IMR-90 (cell line): ENCODE measurements at regions not wholly inside any gene's neighbourhood (a gene's known extent, or its start where the extent isn't known, plus 50 kb on each side); places are given as distances from the start of the nearest gene placed in this dataset.

Experiments used
- ATAC-seq: fragments of 200-7000 bp; cut with Tn5 transposase; 2 replicates; pipeline ENCODE4 v1.9.1; 2020; ENCODE audit warnings: low read depth, mild to moderate bottlenecking, moderate library complexity
- BruUV-seq: library from RNA; stranded (reverse); fragments of 400-500 nt; replicated peaks from 2 replicates; lab custom pipeline; 2021; lab: Mats Ljungman, UMichigan
- CTCF ChIA-PET: fragments of 300-600 bp; formaldehyde crosslinking; extraction: SDS; loops from one replicate; lab custom pipeline; 2021; ENCODE audit warnings: antibody characterized with exemption; lab: Yijun Ruan, JAX
- POLR2A ChIA-PET: fragments of 300-600 bp; sonication (Branson Sonifier 250); formaldehyde crosslinking; loops from one replicate; lab custom pipeline; 2022; ENCODE audit warnings: antibody characterized with exemption; ENCODE audit not compliant: unreplicated experiment; lab: Charles Lee
- DNase-seq: peaks from one replicate; pipeline ENCODE4 v3.0.0; 2013
- H2AFZ ChIP-seq: replicated peaks from 2 replicates; pipeline ENCODE3; 2013; ENCODE audit warnings: low read length, mild to moderate bottlenecking; ENCODE audit not compliant: poor library complexity
- H2AK5ac ChIP-seq: 2 replicates; pipeline ENCODE4 v1.6.1; 2013; ENCODE audit warnings: low read depth, low read length, inconsistent platforms
- H2AK9ac ChIP-seq: replicated peaks from 2 replicates; pipeline ENCODE3; 2013; ENCODE audit warnings: mild to moderate bottlenecking, low read depth, low read length, moderate library complexity; ENCODE audit not compliant: poor library complexity
- H2BK120ac ChIP-seq: 2 replicates; pipeline ENCODE4 v1.6.1; 2013; ENCODE audit warnings: low read depth, low read length, inconsistent platforms
- H2BK15ac ChIP-seq: 3 replicates; pipeline ENCODE4 v1.6.1; 2013; ENCODE audit warnings: low read depth, low read length, inconsistent platforms
- H2BK20ac ChIP-seq: 2 replicates; pipeline ENCODE4 v1.6.1; 2013; ENCODE audit warnings: low read depth, mild to moderate bottlenecking, inconsistent platforms, low read length, moderate library complexity
- H2BK5ac ChIP-seq: 2 replicates; pipeline ENCODE4 v1.6.1; 2013; ENCODE audit warnings: mild to moderate bottlenecking, low read depth, low read length, inconsistent platforms; ENCODE audit not compliant: poor library complexity, severe bottlenecking
- H3K14ac ChIP-seq: replicated peaks from 2 replicates; pipeline ENCODE4 v1.6.1; 2013; ENCODE audit warnings: low read depth, low read length, inconsistent platforms
- H3K18ac ChIP-seq: 2 replicates; pipeline ENCODE4 v1.6.1; 2013; ENCODE audit warnings: low read depth, low read length, control low read depth
- H3K23ac ChIP-seq: 2 replicates; pipeline ENCODE4 v1.6.1; 2013; ENCODE audit warnings: low read depth, low read length, inconsistent platforms
- H3K27ac ChIP-seq: 2 replicates; pipeline ENCODE4 v1.5.1; 2013; ENCODE audit warnings: mild to moderate bottlenecking, control low read depth, low read length; ENCODE audit not compliant: insufficient read depth
- H3K27me3 ChIP-seq: 2 replicates; pipeline ENCODE4 v1.6.1; 2013; ENCODE audit warnings: low read length; ENCODE audit not compliant: control insufficient read depth, insufficient read depth
- H3K36me3 ChIP-seq: 2 replicates; pipeline ENCODE4 v1.6.1; 2013; ENCODE audit warnings: low read length, mixed read lengths; ENCODE audit not compliant: control insufficient read depth, insufficient read depth
- H3K4ac ChIP-seq: 2 replicates; pipeline ENCODE4 v1.6.1; 2013; ENCODE audit warnings: low read depth, low read length, inconsistent platforms
- H3K4me1 ChIP-seq: 2 replicates; pipeline ENCODE4 v1.6.1; 2013; ENCODE audit warnings: low read length, mixed read lengths; ENCODE audit not compliant: control insufficient read depth, insufficient read depth
- H3K4me2 ChIP-seq: 2 replicates; pipeline ENCODE4 v1.6.1; 2013; ENCODE audit warnings: low read depth, mild to moderate bottlenecking, control low read depth, low read length, moderate library complexity
- H3K4me3 ChIP-seq: 2 replicates; pipeline ENCODE4 v1.5.1; 2013; ENCODE audit warnings: low read depth, mild to moderate bottlenecking, control low read depth, low read length, moderate library complexity; ENCODE audit not compliant: insufficient read depth
- H3K56ac ChIP-seq: 2 replicates; pipeline ENCODE4 v1.6.1; 2013; ENCODE audit warnings: low read length, inconsistent platforms; ENCODE audit not compliant: insufficient read depth; ENCODE audit errors: extremely low read depth
- H3K79me1 ChIP-seq, 2 experiments: 2 replicates each; pipeline ENCODE4 v1.6.1; 2013; ENCODE audit warnings: low read length in 2 of 2, inconsistent platforms in 1 of 2, low read depth in 1 of 2
- H3K9ac ChIP-seq: 2 replicates; pipeline ENCODE4 v1.6.1; 2013; ENCODE audit warnings: low read depth, low read length, control low read depth
- H3K9me1 ChIP-seq: 2 replicates; pipeline ENCODE4 v1.6.1; 2013; ENCODE audit warnings: low read length, inconsistent platforms; ENCODE audit not compliant: insufficient read depth
- H3K9me3 ChIP-seq: 2 replicates; pipeline ENCODE4 v1.6.1; 2013; ENCODE audit warnings: low read length; ENCODE audit not compliant: control insufficient read depth, insufficient read depth
- H4K20me1 ChIP-seq: 2 replicates; pipeline ENCODE4 v1.6.1; 2013; ENCODE audit warnings: low read length, inconsistent platforms; ENCODE audit not compliant: insufficient read depth
- H4K5ac ChIP-seq: 2 replicates; pipeline ENCODE4 v1.6.1; 2013; ENCODE audit warnings: mild to moderate bottlenecking, low read depth, low read length, control low read depth
- H4K8ac ChIP-seq, 2 experiments: 2 replicates each; pipeline ENCODE4 v1.6.1; 2013; ENCODE audit warnings: low read depth in 2 of 2, low read length in 2 of 2, control low read depth in 1 of 2, inconsistent platforms in 1 of 2
- H4K91ac ChIP-seq: 2 replicates; pipeline ENCODE4 v1.6.1; 2013; ENCODE audit warnings: low read depth, low read length, inconsistent platforms; ENCODE audit not compliant: insufficient read depth
- CEBPB ChIP-seq: IDR thresholded peaks from 2 replicates; pipeline ENCODE4 v1.6.1; 2012; ENCODE audit warnings: low read depth, low read length, improper control_type of control experiment
- CHD1 ChIP-seq: IDR thresholded peaks from 2 replicates; pipeline ENCODE4 v1.6.1; 2012; ENCODE audit warnings: low read depth, low read length, improper control_type of control experiment
- CTCF ChIP-seq: conservative IDR thresholded peaks from 2 replicates; pipeline ENCODE4 v1.5.1; 2012; ENCODE audit warnings: mild to moderate bottlenecking, low read depth, low read length, improper control_type of control experiment
- ELK1 ChIP-seq: fragments of 150-350 bp; IDR thresholded peaks from 2 replicates; pipeline ENCODE4 v1.6.1; 2016; ENCODE audit warnings: low read depth, mild to moderate bottlenecking, low read length, moderate library complexity, borderline replicate concordance
- FOS ChIP-seq: fragments of 150-350 bp; IDR thresholded peaks from 2 replicates; pipeline ENCODE4 v1.6.1; 2016; ENCODE audit warnings: low read depth, low read length
- MAFK ChIP-seq: IDR thresholded peaks from 2 replicates; pipeline ENCODE4 v1.6.1; 2012; ENCODE audit warnings: low read depth, low read length, improper control_type of control experiment
- MAZ ChIP-seq: IDR thresholded peaks from 2 replicates; pipeline ENCODE4 v1.6.1; 2012; ENCODE audit warnings: low read depth, mild to moderate bottlenecking, low read length, improper control_type of control experiment, moderate library complexity, borderline replicate concordance
- MXI1 ChIP-seq: IDR thresholded peaks from 2 replicates; pipeline ENCODE4 v1.6.1; 2012; ENCODE audit warnings: low read depth, mild to moderate bottlenecking, low read length, moderate library complexity, borderline replicate concordance
- NFE2L2 ChIP-seq: fragments of 150-350 bp; IDR thresholded peaks from 2 replicates; pipeline ENCODE4 v1.6.1; 2016; ENCODE audit warnings: low read depth, mild to moderate bottlenecking, low read length
- POLR2A ChIP-seq: IDR thresholded peaks from 2 replicates; pipeline ENCODE4 v1.6.1; 2012; ENCODE audit warnings: mild to moderate bottlenecking, low read depth, low read length
- RAD21 ChIP-seq: IDR thresholded peaks from 2 replicates; pipeline ENCODE4 v1.6.1; 2012; ENCODE audit warnings: low read length, improper control_type of control experiment
- RCOR1 ChIP-seq: IDR thresholded peaks from 2 replicates; pipeline ENCODE4 v1.6.1; 2012; ENCODE audit warnings: mild to moderate bottlenecking, low read length, improper control_type of control experiment; ENCODE audit not compliant: insufficient replicate concordance
- RFX5 ChIP-seq: IDR thresholded peaks from 2 replicates; pipeline ENCODE4 v1.8.0; 2012; ENCODE audit warnings: low read depth, mild to moderate bottlenecking, low read length, moderate library complexity
- SMC3 ChIP-seq: fragments of 150-350 bp; IDR thresholded peaks from 2 replicates; pipeline ENCODE4 v1.6.1; 2016; ENCODE audit warnings: low read depth, mild to moderate bottlenecking, antibody characterized with exemption, low read length, moderate library complexity
- USF2 ChIP-seq: fragments of 150-350 bp; IDR thresholded peaks from 2 replicates; pipeline ENCODE4 v1.6.1; 2017; ENCODE audit warnings: mild to moderate bottlenecking, antibody characterized with exemption, low read length, low read depth
- WGBS, 2 experiments: methylation state at CpG; one replicate each; pipeline versions ENCODE4 v1.1.5 to v1.1.7; 2013; ENCODE audit warnings: missing lambda C conversion rate in 2 of 2; ENCODE audit not compliant: insufficient read length in 1 of 2; ENCODE audit errors: extremely low coverage in 2 of 2; 5-methylcytosine and 5-hydroxymethylcytosine counted together
- dilution Hi-C: fragments of 300-500 bp; cut with HindIII; formaldehyde crosslinking; loops from one replicate; pipeline ENCODE4 v1.14.3; 2018; ENCODE audit warnings: low sequenced_read_pairs; ENCODE audit not compliant: unreplicated experiment
- in situ Hi-C: fragments of 300-500 bp; cut with MboI; formaldehyde crosslinking; loops from 3 replicates; pipeline ENCODE4 v1.14.3; 2019; ENCODE audit warnings: low sequenced_read_pairs, inconsistent platforms, mixed read lengths
- intact Hi-C: fragments of 100-400 bp; cut with micrococcal nuclease; formaldehyde crosslinking; loops from 2 replicates; pipeline ENCODE4 v1.10.0; 2022

GRCh38 chr2:9102861-9103662 is 99.6 kb upstream of the MBOAT2 start:
- H2AFZ ChIP-seq, result peak overlapping the region; percentile 70
- H3K14ac ChIP-seq, result no peak overlapping the region
- no peak overlapping the region for H3K4ac ChIP-seq
- H2AK5ac ChIP-seq, result no peak overlapping the region
- peaks cover 11% of the 10 kb centered on the region for H3K9me1 ChIP-seq
- no peaks in the 10 kb centered on the region for H3K36me3 ChIP-seq
- intact Hi-C loops (no loop called here), in situ Hi-C loops (no loop called here), dilution Hi-C loops (no loop called here)
- no TSS peak for BruUV-seq
- H3K9ac ChIP-seq, result no peak overlapping the region
- no peaks in the 10 kb centered on the region for H4K20me1 ChIP-seq
- H2BK120ac ChIP-seq, result no peak overlapping the region
- no peak overlapping the region for H4K91ac ChIP-seq
- H4K8ac ChIP-seq, result no peak overlapping the region; a peak in 1 of 4 replicates
- ATAC-seq (no peak), DNase-seq (no peak)
- no peak overlapping the region for H4K5ac ChIP-seq
- CTCF ChIA-PET, result interaction anchor here (0.6 kb wide), 1 partner anchor 138 kb away, joined by 3 read pairs; no protein-coding TSS in a partner anchor
- H3K18ac ChIP-seq, result no peak overlapping the region
- H3K27me3 ChIP-seq, result no peaks in the 10 kb centered on the region
- POLR2A ChIA-PET, result no interaction called here
- H2BK5ac ChIP-seq, result no peak overlapping the region
- no peak overlapping the region for H3K4me2 ChIP-seq
- no peak overlapping the region for H3K23ac ChIP-seq
- H2BK20ac ChIP-seq, result no peak overlapping the region
- WGBS, 2 experiments, result 37% methylated on average over 11 of the region's 21 CpGs; no CpG with 5 or more reads in 1 of the 2 experiments
- no peak overlapping the region for H2AK9ac ChIP-seq
- H3K4me3 ChIP-seq, result no peak overlapping the region
- H3K56ac ChIP-seq, result no peak overlapping the region
- H3K9me3 ChIP-seq, result no peaks in the 10 kb centered on the region
- H3K27ac ChIP-seq, result no peak overlapping the region
- no peak overlapping the region for H2BK15ac ChIP-seq
- peaks cover 16% of the 10 kb centered on the region for H3K4me1 ChIP-seq
- H3K79me1 ChIP-seq, result no peaks in the 10 kb centered on the region
- TF ChIP-seq CTCF (no peak), MAZ (no peak), RAD21 (no peak), NFE2L2 (no peak), RFX5 (no peak), SMC3 (no peak), FOS (no peak), CHD1 (no peak), CEBPB (no peak), ELK1 (no peak), RCOR1 (no peak), MXI1 (no peak), POLR2A (no peak), MAFK (no peak), USF2 (no peak)
